Upper lobe of right lung (tissue), 1 donor: ENCODE measurements at regions not wholly inside any gene's neighbourhood (a gene's known extent, or its start where the extent isn't known, plus 50 kb on each side); places are given as distances from the start of the nearest gene placed in this dataset.

Experiments
- ATAC-seq: fragments of 200-7000 bp; cut with Tn5 transposase; one replicate; pipeline ENCODE4 v1.9.1; 2020; ENCODE audit warnings: mild to moderate bottlenecking, moderate library complexity
- DNase-seq: peaks from one replicate; pipeline ENCODE4 v3.0.0-alpha.2; 2020
- H3K27ac ChIP-seq: fragments of 200-600 bp; one replicate; pipeline ENCODE4 v1.8.0; 2022
- H3K27me3 ChIP-seq: fragments of 200-600 bp; one replicate; pipeline ENCODE4 v1.8.0; 2022; ENCODE audit warnings: mild to moderate bottlenecking
- H3K36me3 ChIP-seq: fragments of 200-600 bp; one replicate; pipeline ENCODE4 v1.8.0; 2022
- H3K4me1 ChIP-seq: fragments of 200-600 bp; one replicate; pipeline ENCODE4 v1.8.0; 2022
- H3K4me3 ChIP-seq: fragments of 200-600 bp; one replicate; pipeline ENCODE4 v1.8.0; 2022; ENCODE audit warnings: mild to moderate bottlenecking
- H3K9me3 ChIP-seq: fragments of 200-600 bp; one replicate; pipeline ENCODE4 v1.8.0; 2022
- CTCF ChIP-seq: fragments of 200-600 bp; IDR thresholded peaks from one replicate; pipeline ENCODE4 v1.8.0; 2022; ENCODE audit warnings: antibody characterized with exemption
- intact Hi-C: fragments of 100-400 bp; cut with DNase I; formaldehyde crosslinking; loops from one replicate; pipeline ENCODE4 v1.11.0; 2022
- donor health status: DM: no; HTN: yes; CAD: no; lungs with severe emphysema.

GRCh38 chr5:13540168-13540750 is 404.2 kb downstream of the DNAH5 start:
- TF ChIP-seq CTCF, result no peak
- intact Hi-C loops, result no loop called here
- no peak for ATAC-seq

GRCh38 chr5:13536933-13537332 is 407.6 kb downstream of the DNAH5 start:
- no peak for TF ChIP-seq CTCF
- no peak overlapping the region for H3K4me3 ChIP-seq
- no peaks in the 10 kb centered on the region for H3K9me3 ChIP-seq
- H3K4me1 ChIP-seq, result no peaks in the 10 kb centered on the region
- no peaks in the 10 kb centered on the region for H3K27me3 ChIP-seq
- ATAC-seq, result no peak
- DNase-seq, result no peak
- no peaks in the 10 kb centered on the region for H3K36me3 ChIP-seq
- no peak overlapping the region for H3K27ac ChIP-seq
- intact Hi-C loops, result no loop called here

More at GRCh38 chr5:13540168-13540750, 404.2 kb downstream of the DNAH5 start:
- Histone ChIP-seq H3K27me3 (no peaks in the 10 kb centered on the region), H3K4me3 (no peak overlapping the region), H3K36me3 (no peaks in the 10 kb centered on the region), H3K9me3 (no peaks in the 10 kb centered on the region), H3K4me1 (no peaks in the 10 kb centered on the region), H3K27ac (no peak overlapping the region)
- no peak for DNase-seq

- no peak overlapping the region for H3K27ac ChIP-seq
- intact Hi-C loops, result no loop called here
- DNase-seq (no peak), ATAC-seq (no peak)
- TF ChIP-seq CTCF, result no peak
- no peaks in the 10 kb centered on the region for H3K36me3 ChIP-seq
- H3K4me1 ChIP-seq, result no peaks in the 10 kb centered on the region
- no peaks in the 10 kb centered on the region for H3K27me3 ChIP-seq
- H3K9me3 ChIP-seq, result no peaks in the 10 kb centered on the region
- H3K4me3 ChIP-seq, result no peak overlapping the region
These were observed 410.7 kb downstream of the DNAH5 start for GRCh38 chr5:13533833-13534232.

DNA sequence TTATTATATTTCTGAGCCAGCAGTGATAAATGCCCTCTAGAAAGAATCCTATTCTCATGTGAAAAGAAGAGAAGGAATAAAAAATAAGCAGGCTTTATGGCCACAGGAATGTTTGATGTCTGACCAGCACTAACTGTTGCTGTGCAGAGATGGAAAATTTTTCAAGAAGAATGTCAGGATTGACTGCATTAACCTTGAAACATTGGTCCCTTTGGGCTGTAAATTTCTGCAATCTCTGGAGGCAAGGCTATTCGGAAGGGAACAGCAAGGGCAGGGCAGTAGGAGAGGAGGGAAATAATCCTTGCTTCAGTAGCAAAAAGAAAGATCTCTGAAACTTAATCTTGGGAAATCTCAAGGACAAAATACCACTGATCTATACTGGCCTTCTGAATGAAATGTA is 415.2 kb downstream of the DNAH5 start:
- Histone ChIP-seq H3K4me1 (no peaks in the 10 kb centered on the region), H3K4me3 (no peak overlapping the region), H3K9me3 (no peaks in the 10 kb centered on the region), H3K27me3 (no peaks in the 10 kb centered on the region), H3K36me3 (no peaks in the 10 kb centered on the region), H3K27ac (no peak overlapping the region)
- TF ChIP-seq CTCF, result no peak
- DNase-seq, result no peak
- ATAC-seq, result no peak
- intact Hi-C loops, result no loop called here

DNA sequence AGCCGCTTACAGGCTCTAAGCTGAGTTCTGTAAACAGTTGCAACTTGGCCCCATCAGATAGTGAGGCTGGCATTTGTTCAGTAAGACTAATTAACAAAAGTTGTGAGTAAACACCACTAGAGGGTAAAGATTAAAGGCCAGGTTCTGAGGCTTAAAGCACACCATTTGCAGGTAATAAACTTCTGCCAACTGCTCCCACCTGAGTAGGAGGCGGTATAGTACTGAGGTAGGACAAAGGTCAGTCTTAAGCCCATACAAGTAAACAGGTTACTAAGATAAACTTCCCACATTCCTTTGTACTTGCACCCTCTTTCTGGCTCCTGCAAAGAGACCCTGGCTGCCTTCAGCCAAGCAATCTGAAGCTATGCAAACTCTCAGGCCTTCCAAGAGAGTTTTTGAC is 419.6 kb downstream of the DNAH5 start:
- Histone ChIP-seq H3K36me3 (no peaks in the 10 kb centered on the region), H3K9me3 (no peaks in the 10 kb centered on the region), H3K4me1 (no peaks in the 10 kb centered on the region), H3K27ac (no peak overlapping the region), H3K27me3 (no peaks in the 10 kb centered on the region), H3K4me3 (no peak overlapping the region)
- DNase-seq (no peak), ATAC-seq (no peak)
- no peak for TF ChIP-seq CTCF
- intact Hi-C loops, result no loop called here

- no peak for TF ChIP-seq CTCF
- no peak overlapping the region for H3K4me3 ChIP-seq
- intact Hi-C loops, result no loop called here
- H3K27ac ChIP-seq, result no peak overlapping the region
- no peaks in the 10 kb centered on the region for H3K27me3 ChIP-seq
- ATAC-seq (no peak), DNase-seq (no peak)
- H3K4me1 ChIP-seq, result no peaks in the 10 kb centered on the region
- no peaks in the 10 kb centered on the region for H3K36me3 ChIP-seq
- H3K9me3 ChIP-seq, result no peaks in the 10 kb centered on the region
These were observed 425.4 kb downstream of the DNAH5 start for GRCh38 chr5:13519131-13519530.
